ENCODE measurements at regions not wholly inside any gene's neighbourhood (a gene's known extent, or its start where the extent isn't known, plus 50 kb on each side); places are given as distances from the start of the nearest gene placed in this dataset.
A peak's percentile ranks its signal among the peaks of the same experiment; 100 is the strongest.

DNA sequence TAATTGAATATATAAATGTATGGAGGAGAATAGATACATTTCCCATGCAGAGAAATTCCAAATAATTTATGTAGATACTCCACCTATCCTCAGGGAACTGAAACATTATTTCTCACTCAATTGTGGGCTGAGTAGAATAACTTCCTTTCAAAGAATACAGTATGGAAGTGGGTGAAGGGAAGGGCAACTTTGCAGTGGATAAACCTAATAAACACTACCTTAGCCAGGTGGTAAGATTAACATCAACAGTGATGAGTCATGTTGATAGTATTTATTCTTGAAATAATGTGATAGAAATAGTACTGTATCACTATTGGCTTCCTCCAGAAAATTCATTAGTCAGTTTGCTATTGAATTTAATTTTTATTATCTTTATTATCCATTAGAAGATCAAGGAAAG, 716.4 kb upstream of the CHAC2 start:
- TF ChIP-seq, protein P1, sequence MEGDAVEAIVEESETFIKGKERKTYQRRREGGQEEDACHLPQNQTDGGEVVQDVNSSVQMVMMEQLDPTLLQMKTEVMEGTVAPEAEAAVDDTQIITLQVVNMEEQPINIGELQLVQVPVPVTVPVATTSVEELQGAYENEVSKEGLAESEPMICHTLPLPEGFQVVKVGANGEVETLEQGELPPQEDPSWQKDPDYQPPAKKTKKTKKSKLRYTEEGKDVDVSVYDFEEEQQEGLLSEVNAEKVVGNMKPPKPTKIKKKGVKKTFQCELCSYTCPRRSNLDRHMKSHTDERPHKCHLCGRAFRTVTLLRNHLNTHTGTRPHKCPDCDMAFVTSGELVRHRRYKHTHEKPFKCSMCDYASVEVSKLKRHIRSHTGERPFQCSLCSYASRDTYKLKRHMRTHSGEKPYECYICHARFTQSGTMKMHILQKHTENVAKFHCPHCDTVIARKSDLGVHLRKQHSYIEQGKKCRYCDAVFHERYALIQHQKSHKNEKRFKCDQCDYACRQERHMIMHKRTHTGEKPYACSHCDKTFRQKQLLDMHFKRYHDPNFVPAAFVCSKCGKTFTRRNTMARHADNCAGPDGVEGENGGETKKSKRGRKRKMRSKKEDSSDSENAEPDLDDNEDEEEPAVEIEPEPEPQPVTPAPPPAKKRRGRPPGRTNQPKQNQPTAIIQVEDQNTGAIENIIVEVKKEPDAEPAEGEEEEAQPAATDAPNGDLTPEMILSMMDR (IDR thresholded peaks at IDR 0.05; ENCODE audit: unreplicated experiment), result no peak
- Mint-ChIP-seq H3K27ac (ENCODE audit: low read depth, unreplicated experiment) (no peak overlapping the region), H3K27me3 (ENCODE audit: insufficient read depth, unreplicated experiment) (no peaks in the 10 kb centered on the region), H3K9me3 (ENCODE audit: unreplicated experiment) (no peaks in the 10 kb centered on the region), H3K4me1 (ENCODE audit: insufficient read depth, unreplicated experiment) (no peaks in the 10 kb centered on the region), H3K36me3 (ENCODE audit: insufficient read depth, unreplicated experiment) (no peaks in the 10 kb centered on the region), H3K4me3 (ENCODE audit: unreplicated experiment) (no peak overlapping the region)
- DNase-seq (ENCODE audit: unreplicated experiment), result no peak
- POLR2A ChIA-PET, result no interaction called here
- intact Hi-C loops (cut with micrococcal nuclease), result no loop called here
- BruUV-seq (replicated peaks), result no TSS peak
- CTCF ChIA-PET, result interaction anchor here (0.7 kb wide), 1 partner anchor 12 kb away, joined by 3 read pairs; no protein-coding TSS in a partner anchor

DNA sequence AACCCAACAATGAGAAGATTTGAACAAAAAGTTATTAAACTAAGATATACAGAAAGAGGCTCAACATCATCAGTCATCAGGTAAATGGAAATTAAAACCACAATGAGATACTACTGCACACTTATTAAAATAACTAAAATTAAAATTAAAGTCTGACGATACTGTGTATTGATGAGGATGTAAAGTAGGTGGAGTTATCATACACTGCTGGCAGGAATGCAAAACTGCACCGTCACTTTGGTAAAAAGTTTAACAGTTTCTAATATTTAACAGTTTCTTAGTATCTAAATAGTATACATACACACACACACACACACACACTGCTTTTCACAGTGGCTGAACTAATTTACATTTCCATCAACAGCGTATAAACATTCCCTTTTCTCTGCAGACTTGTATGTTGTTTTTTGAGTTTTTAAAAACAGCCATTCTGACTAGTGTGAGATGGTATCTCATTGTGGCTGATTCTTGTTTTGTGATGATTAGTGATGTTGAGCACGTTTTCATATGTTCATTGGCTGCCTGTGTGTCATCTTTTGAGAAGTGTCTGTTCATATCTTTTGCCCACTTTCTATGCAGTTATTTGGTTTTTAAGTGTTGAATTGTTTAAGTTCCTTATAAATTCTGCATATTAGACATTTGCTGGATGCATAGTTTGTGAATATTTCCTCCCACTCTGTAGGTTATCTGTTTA, 726.9 kb upstream of the CHAC2 start:
- DNase-seq (ENCODE audit: unreplicated experiment), result no peak
- H3K4me3 Mint-ChIP-seq (ENCODE audit: unreplicated experiment), result no peak overlapping the region
- no peaks in the 10 kb centered on the region for H3K4me1 Mint-ChIP-seq (ENCODE audit: insufficient read depth, unreplicated experiment)
- TF ChIP-seq, protein P1 (IDR thresholded peaks at IDR 0.05; ENCODE audit: unreplicated experiment), result peak; percentile 8
- CTCF ChIA-PET, result interaction anchor here (0.6 kb wide), 1 partner anchor 1798 kb away, joined by 3 read pairs; no protein-coding TSS in a partner anchor
- no peaks in the 10 kb centered on the region for H3K36me3 Mint-ChIP-seq (ENCODE audit: insufficient read depth, unreplicated experiment)
- intact Hi-C loops (cut with micrococcal nuclease), result no loop called here
- BruUV-seq (replicated peaks), result no TSS peak
- POLR2A ChIA-PET, result no interaction called here
- H3K9me3 Mint-ChIP-seq (ENCODE audit: unreplicated experiment), result no peaks in the 10 kb centered on the region
- H3K27ac Mint-ChIP-seq (ENCODE audit: low read depth, unreplicated experiment), result no peak overlapping the region
- H3K27me3 Mint-ChIP-seq (ENCODE audit: insufficient read depth, unreplicated experiment), result no peaks in the 10 kb centered on the region

DNA sequence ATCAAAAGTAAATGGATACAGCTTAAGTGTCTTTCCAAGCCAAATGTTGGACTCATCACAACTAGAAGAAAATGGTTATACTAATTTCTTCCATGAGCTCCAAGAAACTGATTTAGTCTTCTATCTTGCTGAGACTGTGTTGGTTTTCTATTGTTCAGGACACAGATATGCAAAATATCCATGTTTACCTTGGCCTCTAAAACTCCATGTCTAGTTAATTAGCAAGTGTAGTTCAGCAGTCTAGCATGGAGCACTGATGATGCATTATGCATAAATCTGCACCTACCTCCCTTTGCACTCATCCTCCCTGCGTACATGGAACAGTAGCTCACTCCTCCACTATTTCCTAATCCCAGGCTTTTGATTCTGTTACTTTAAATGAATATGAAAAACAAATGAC, 731.4 kb upstream of the CHAC2 start:
- no peak for DNase-seq (ENCODE audit: unreplicated experiment)

DNA sequence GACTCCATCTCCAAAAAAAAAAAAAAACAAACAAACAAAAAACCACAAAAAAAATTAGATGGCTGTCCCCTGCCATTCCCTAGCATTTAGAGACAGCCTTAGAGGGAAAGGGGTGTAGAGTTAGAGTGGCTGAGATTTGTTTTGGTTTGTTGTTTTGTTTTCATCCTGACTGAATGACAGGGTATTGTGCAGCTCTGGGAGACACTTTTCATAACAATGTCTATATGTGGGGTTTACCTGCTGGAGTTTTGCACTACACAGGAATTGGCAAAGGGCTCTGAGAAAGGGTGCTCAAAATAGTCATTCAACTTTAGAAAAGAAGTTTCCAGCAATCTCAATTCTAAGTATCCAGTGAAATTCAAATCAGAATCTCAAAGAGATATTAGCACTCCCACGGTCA, 732.5 kb upstream of the CHAC2 start:
- CTCF ChIA-PET, result interaction anchor here (0.6 to 1.0 kb wide), 2 partner anchors 31 to 671 kb away, joined by 3 read pairs; no protein-coding TSS in a partner anchor
- no peaks in the 10 kb centered on the region for H3K9me3 Mint-ChIP-seq (ENCODE audit: unreplicated experiment)
- DNase-seq (ENCODE audit: unreplicated experiment), result no peak
- TF ChIP-seq, protein P1 (IDR thresholded peaks at IDR 0.05; ENCODE audit: unreplicated experiment), result no peak
- H3K4me3 Mint-ChIP-seq (ENCODE audit: unreplicated experiment), result no peak overlapping the region
- no peaks in the 10 kb centered on the region for H3K36me3 Mint-ChIP-seq (ENCODE audit: insufficient read depth, unreplicated experiment)
- no TSS peak for BruUV-seq (replicated peaks)
- no peak overlapping the region for H3K27ac Mint-ChIP-seq (ENCODE audit: low read depth, unreplicated experiment)
- intact Hi-C loops (cut with micrococcal nuclease), result no loop called here
- no peaks in the 10 kb centered on the region for H3K27me3 Mint-ChIP-seq (ENCODE audit: insufficient read depth, unreplicated experiment)
- POLR2A ChIA-PET, result no interaction called here
- H3K4me1 Mint-ChIP-seq (ENCODE audit: insufficient read depth, unreplicated experiment), result no peaks in the 10 kb centered on the region

More for the DNA sequence above, 731.4 kb upstream of the CHAC2 start:
- TF ChIP-seq, protein P1 (IDR thresholded peaks at IDR 0.05; ENCODE audit: unreplicated experiment), result no peak
- no peaks in the 10 kb centered on the region for H3K27me3 Mint-ChIP-seq (ENCODE audit: insufficient read depth, unreplicated experiment)
- no peaks in the 10 kb centered on the region for H3K36me3 Mint-ChIP-seq (ENCODE audit: insufficient read depth, unreplicated experiment)
- BruUV-seq (replicated peaks), result no TSS peak
- ChIA-PET CTCF (interaction anchor here (1.0 kb wide), 1 partner anchor 32 kb away, joined by 3 read pairs; no protein-coding TSS in a partner anchor), POLR2A (interaction anchor here (0.6 kb wide), 1 partner anchor 267 kb away, joined by 3 read pairs; no protein-coding TSS in a partner anchor)
- no peaks in the 10 kb centered on the region for H3K9me3 Mint-ChIP-seq (ENCODE audit: unreplicated experiment)
- H3K4me3 Mint-ChIP-seq (ENCODE audit: unreplicated experiment), result no peak overlapping the region
- H3K4me1 Mint-ChIP-seq (ENCODE audit: insufficient read depth, unreplicated experiment), result no peaks in the 10 kb centered on the region
- intact Hi-C loops (cut with micrococcal nuclease), result no loop called here
- H3K27ac Mint-ChIP-seq (ENCODE audit: low read depth, unreplicated experiment), result no peak overlapping the region
